ENCODE measurements at regions not wholly inside any gene's neighbourhood (a gene's known extent, or its start where the extent isn't known, plus 50 kb on each side); places are given as distances from the start of the nearest gene placed in this dataset.

DNA sequence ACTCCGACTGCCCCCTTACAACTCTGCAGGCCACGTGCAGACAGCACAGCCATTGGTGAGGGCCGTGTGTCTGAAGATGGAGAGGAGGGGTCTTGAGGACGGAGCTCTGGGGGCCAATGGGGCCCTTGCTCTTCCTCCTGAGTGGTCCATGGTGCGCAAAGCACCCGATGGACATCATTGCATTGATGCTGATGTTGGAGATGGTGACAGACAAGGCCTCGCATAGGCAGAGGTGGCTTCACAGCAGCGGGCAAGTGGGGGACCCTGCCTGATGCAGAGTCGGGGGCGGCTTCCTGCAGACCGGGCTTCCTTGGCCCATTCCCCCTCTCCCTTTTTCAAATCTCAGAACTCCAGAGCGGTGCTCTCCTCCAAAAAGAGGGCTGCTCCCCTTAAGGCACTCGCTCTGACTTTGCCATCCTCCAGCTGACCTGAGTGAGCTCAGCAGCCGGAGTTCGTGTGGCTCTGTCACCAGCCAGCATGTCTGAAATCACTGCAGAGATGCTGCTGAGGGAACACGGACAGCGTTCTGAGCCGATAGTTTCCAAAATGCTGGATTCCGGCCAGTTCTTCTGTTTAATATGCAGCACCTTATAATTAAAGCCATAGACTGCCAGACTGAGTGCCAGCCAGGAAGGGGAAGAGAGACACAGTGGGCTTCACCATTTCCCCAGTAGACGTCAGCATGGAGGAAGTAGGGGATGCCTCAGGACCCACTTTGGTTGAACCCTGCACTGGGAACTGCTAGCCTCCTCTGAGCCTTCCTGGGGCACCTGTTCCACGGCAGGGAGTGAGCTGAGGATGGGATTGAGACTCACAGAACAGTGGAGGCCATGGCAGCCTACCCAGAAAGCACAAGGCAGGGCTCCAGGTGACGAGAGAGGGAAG is 278.2 kb downstream of the BRD1 start:
- DNase-seq (ENCODE audit: low read depth, low spot score), result no peak

DNA sequence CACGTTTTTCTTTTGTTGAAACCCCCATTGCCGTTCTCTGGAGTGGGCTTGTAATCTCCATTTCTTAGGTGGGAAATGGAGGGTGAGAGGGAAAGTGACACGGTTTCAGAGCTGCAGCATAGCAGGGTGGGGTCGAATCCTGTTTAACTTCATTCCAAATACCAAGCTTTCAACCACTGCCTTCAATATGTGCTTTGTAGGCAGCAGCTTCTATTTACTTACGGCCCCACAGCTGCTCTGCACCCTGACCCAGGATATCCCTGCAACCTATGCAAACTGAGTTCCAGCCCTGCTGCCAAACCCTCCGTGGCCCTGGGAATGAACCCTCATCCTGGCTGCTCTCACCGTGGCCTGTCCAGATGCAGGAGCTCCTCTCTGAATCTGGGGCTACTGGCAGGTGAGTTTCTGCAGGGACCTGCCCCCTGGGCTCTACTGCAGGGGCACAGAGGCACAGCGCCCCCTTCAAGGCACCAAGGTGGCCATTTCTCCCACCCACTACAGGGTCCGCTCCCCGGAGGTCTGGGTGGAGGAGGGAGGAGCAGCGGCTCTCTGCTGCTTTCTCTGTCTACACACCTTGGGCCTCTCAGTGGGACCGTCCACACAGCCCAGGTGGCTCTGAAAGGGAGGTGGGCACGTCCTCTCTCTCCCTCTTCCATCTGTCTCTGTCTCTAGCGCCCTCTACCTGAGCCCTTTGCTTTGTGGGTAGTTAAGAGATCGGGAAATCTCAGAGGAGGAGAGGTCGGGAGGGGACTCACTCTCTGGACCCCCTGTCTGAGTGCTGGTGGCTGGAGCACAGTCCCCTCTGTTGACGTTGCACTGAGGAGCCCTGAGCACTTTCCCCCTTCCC is 279.1 kb downstream of the BRD1 start:
- no peak for DNase-seq (ENCODE audit: low read depth, low spot score)

DNA sequence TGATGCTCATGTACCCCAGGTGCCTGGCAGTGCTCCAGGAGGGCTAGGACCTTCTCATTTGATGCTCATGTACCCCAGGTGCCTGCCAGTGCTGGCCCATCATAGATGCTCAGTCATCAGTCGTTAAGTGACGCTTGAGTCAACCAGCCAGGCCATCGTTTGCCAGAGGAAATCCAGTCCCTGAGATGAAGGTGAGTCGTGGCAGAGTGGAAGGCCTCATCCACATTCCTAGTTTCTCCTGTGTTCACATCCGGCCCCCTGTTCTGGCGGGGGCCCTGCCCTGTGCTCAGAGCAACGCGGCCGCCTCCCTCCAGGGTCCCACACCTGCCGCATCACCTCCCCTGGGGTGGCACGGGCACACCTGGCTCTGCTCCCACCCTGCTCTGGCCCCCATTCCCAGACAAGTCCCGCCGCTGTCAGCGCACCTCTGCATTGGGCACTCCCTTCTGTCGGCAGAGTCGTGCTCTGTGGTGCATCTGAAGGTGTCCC is 279.9 kb downstream of the BRD1 start:
- DNase-seq (ENCODE audit: low read depth, low spot score), result no peak

DNA sequence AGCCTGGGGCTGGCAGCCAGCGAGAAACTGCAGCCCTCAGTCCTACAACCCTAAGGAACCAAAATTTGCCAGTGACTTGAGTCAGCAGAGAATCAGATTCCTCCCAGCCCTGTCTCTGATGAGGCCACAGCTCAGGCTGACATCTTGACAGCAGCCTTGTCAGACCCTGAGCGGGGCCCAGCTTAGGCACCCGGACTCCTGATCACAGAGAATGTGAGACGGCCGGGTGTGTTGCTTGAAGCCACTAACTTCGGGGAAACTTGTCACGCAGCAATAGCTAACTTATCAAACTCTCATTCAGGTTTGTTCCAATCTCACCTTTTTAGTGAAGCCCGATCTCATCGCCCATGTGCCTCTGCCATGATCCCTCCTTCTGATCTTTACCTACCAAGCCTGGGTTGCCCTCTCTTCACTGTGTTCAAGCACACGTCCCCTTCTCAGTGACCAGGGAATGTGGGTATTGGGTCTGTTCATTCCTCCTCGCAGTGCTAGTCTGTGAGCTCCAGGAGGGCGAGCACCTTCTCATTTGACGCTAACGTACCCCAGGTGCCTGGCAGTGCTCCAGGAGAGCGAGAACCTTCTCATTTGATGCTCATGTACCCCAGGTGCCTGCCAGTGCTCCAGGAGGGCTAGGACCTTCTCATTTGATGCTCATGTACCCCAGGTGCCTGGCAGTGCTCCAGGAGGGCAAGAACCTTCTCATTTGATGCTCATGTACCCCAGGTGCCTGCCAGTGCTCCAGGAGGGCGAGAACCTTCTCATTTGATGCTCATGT is 280.7 kb downstream of the BRD1 start:
- DNase-seq (ENCODE audit: low read depth, low spot score), result no peak

DNA sequence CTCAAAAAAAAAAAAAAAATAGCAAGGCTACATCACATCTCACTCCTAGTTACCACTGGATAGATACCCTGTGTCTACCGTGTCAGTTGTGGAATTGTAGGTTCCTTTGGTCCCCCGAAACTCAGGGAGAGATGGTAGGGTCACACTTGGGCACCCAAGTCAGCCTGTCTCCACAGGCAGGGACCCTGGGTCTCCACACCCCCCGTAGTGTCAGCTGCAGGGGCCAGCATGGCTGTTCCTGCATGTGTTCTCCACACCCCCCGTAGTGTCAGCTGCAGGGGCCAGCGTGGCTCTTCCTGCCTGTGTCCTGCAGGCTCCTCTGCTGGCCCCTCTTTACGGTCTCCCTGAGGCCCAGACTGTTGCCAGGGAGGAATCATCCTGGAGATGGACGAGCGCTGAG is 282.1 kb downstream of the BRD1 start:
- DNase-seq (ENCODE audit: low read depth, low spot score), result no peak

DNA sequence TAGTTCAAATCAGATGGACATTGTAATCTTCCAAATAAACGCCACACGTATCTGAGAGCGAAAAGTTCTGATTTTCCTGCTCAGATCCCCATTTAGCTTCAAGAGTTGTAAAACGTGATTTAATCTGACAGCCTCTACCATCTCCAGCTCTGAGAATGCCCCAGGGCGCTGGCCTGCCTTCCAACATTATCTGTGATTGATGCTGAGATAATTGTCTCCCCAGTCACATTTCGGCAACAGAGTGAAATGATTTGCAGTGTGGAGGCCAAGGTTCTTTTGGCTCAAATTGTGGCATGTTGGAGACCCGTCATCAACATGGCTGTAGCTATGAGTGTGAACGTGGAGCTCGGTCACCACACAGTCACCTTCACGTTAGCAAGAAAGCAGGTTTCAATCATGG is 283.4 kb downstream of the BRD1 start:
- DNase-seq (ENCODE audit: low read depth, low spot score), result no peak

DNA sequence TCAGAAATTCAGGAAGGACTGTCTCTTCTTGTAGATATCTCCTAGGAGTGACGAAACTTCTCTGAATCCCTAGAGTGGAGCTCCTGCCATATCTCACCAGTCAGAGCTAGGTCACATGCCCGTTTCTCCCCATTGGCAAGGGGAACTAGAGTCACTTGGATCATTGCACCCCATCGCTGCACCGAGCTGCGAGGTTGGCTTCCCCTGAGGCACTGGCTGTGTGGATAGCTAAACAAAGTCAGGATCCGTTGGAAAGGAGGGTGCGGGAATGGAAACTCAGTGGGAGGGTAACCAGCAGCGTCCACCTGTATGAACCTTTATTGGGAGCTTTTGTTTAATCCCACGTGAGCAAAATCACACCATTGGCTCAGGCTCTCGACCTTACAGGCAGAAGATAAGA is 283.8 kb downstream of the BRD1 start:
- no peak for DNase-seq (ENCODE audit: low read depth, low spot score)

DNA sequence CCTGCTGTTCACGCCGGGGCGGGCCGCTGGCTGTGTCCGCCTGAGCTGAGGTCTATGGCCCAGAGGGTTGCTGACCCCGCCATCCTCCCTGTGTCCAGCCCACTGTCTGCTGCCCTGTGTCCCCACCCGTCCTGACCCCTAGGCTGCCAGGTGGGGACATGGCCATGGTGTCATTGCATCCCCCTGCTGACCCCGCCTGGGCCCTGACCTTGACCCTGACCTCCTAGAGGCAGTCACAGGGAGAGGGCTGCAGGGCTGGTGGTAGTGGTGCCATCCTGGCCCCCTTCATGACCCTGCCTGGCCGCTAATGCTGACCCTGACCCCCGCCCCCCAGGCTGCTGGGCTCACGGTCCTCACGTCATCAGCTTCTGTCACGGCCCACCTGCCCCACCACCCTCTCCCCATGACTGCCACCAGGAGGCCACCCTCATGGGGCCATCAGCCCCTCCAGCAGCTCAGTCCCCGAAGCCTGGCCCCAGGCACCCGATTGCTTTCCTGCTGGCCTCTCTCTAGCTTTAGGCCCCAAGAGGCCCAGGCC is 285.9 kb downstream of the BRD1 start:
- no peak for DNase-seq (ENCODE audit: low read depth, low spot score)

DNA sequence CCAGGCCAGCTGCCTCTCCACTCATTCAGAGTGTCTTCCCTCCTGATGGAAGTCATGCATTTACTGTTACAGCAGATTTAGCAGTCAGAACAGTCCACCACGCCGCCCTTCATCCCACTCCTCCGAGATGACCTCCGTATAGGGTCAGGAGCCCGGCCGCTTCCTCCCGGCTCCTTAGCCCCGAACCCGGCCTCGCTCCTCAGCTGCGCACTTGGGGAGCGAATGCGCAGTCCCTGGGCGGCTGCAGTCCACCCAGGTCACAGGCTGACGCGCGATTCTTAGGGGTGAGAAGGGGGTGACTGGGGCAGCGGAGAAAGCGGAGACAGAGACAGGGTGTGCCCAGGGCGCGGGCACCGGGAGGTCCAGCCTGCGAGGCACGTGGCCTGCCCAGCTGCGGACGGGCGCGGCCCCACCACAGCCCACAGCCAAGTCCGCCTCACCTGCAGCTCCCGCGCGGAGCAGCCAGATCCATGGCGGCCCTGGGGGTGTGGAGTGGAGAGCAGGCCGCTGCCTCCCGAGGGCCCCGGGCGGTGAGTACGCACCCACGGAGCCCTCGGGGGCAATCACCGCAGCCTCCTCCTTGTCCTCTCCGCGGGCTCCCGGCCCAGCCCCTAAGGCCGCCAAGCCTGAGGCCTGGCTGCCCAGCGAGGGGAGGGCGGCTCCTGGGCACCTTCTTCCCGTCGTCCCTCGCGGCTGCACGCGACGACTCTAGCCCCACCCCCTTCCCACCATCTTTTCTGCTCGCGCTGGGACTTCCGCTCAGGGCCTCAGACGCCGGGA is 286.6 kb downstream of the BRD1 start:
- DNase-seq (ENCODE audit: low read depth, low spot score), result no peak

DNA sequence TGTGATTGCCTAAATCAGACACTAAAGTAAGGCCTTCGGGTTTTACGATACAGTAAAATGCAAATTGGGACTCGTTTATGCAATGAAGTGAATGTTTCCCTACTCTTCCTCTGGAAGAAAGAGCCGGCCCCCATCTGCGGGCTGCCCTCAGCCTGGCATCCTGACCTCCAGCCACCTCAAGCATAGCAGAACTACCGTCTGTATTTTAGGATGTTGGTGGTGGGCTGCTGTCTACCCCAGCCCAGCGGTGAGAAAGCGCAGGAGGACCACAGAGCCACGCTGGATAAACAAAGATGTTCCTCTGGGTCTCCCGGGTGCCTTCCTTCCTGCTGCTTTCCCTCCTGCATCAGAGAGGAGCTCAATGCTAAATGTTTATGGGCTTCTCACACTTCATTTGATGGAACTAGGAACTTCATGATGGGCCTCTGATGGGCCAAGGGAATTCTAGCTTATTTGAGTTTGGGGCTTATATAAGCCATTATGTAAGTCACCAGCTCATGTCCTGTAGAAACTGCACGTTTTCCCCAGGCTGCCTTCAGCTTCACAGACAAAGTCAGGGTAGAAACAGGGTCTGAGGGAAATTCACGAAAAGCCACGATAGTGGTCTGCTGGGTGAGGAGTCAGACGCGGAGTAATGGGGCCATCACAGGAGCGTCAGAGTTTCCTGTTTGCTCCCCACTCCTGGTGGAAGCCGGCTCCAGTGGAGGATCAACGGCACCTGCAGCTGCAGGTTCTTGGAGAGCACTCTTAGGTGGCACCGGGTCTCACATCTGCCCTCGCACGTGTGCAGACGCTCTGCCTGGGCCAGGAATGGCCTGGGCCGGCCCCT is 287.4 kb downstream of the BRD1 start:
- DNase-seq (ENCODE audit: low read depth, low spot score), result no peak

DNA sequence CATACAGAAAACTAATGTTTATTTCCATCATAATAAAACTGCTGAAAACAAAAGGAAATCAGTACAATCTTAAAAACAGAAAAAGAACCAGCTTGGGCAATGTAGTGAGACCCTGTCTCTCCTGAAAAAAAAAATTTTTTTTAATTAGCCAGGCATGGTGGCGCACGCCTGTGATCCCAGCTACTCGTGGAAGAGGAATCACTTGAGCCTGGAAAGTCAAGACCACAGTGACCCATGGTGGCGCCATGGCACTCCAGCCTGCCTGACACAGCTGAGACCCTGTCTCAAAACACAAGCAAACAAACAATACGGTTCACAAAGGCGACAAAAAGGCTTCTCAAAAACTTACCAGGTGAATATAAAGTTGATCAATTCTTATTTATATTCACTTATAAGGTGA is 289.7 kb downstream of the BRD1 start:
- no peak for DNase-seq (ENCODE audit: low read depth, low spot score)

DNA sequence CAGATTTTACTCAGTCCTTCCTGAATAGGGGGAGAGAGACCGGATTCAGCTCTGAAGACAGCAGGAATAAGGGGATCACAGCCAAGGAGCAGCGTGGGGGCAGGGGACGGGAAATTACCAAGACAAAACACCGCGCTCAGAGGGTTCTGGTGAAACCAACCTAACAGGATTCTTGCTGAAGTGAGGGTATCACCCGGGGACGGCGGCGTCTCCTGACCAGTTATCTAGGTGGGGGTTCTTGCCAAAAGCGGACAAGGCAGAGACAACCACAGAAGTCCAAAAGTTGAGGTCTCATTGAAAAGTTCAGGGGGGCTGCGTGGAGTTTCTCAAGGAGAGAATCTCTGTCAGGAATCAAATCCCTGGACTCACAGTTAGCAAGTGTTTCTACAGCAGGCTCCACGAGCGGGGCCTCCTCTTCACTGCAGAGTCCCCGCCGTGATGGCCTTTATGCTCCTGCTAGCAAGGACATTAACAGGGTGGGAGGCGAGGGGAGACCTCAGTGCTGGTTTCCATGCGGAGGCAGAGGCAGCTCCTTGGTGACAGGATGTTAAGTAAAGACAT is 291.0 kb downstream of the BRD1 start:
- no peak for DNase-seq (ENCODE audit: low read depth, low spot score)

DNA sequence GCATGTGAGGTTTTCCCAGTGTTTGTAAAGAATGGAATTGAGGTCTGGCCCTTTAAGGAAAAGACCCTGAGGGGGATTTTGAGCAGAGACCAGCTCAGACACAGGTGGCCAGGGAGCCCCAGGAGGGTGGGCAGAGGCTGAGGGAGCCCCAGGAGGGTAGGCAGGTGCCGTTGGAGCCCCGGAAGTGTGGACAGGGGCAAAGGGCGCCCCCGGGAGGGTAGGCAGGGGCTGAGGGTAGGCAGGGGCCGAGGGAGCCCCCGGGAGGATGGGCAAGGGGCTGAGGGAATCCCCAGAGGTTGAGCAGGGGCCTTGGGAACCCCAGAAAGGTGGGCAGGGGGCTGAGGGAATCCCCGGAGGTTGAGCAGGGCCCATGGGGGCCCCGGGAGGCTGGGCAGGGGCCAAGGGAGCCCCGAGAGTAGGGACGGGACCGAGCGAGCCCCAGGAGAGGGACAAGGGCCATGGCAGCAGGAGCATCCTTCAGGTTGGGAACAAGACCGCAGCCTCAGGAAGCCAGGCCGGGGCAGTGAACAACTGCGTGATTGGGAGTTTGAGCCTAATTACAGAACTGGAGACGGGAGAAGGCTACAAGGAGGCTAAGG is 292.0 kb downstream of the BRD1 start:
- DNase-seq (ENCODE audit: low read depth, low spot score), result no peak

DNA sequence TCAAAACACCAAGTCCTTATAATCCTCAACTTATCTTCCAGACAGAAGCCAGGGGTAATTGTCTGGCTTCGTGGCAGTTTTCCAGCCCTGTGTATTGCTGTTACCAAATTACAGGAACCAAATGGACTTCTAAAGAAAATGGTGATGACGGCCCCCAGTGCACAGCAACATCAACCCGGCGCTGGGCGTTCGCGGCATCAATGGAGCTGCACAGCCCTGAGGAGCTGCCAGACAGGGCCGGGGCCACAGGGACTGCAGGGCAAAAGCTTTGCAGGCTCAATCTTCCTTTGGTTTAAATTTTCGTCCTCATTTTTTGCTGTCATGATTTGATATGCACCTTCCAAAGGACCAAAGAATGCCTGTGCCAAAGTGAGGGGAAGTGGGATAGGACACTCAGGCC is 292.5 kb downstream of the BRD1 start:
- DNase-seq (ENCODE audit: low read depth, low spot score), result no peak

DNA sequence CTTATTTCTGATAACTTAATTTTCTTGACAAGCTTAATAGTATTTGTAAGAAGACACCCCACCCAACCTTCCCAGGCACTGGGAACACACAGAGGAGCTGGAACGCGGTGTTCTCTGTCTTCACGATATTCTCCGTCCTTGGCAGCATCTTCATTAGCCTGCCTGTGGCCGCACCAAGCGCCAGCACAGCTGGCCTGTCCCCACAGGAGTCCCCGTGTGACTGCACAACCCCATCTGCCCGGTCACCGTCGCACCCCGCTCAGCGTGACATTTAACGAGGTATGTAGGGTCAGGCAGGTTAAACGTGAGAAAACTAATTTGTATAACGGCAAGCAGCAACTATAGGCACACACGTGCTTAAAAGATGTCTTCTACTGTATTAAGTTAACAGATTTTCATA is 293.3 kb downstream of the BRD1 start:
- DNase-seq (ENCODE audit: low read depth, low spot score), result no peak

DNA sequence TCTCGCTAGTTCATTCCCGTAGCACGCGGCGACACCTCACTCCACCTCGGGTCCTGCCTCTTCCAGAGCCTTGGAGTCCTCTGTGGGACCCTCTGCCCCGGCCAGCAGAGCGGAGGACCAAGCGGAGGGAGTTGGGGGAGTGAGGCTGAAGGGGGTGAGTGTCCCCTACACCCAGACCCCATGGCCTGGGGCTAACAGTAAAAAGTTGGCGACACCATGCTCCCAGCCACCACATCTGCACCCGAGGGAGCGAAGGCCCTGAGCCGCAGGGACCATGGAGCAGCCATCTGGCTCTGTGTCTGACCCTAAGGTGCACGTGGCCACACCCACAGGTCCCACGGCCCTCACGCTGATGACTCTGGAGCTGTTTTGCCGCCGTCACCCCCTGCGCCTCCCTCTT is 293.8 kb downstream of the BRD1 start:
- DNase-seq (ENCODE audit: low read depth, low spot score), result no peak

DNA sequence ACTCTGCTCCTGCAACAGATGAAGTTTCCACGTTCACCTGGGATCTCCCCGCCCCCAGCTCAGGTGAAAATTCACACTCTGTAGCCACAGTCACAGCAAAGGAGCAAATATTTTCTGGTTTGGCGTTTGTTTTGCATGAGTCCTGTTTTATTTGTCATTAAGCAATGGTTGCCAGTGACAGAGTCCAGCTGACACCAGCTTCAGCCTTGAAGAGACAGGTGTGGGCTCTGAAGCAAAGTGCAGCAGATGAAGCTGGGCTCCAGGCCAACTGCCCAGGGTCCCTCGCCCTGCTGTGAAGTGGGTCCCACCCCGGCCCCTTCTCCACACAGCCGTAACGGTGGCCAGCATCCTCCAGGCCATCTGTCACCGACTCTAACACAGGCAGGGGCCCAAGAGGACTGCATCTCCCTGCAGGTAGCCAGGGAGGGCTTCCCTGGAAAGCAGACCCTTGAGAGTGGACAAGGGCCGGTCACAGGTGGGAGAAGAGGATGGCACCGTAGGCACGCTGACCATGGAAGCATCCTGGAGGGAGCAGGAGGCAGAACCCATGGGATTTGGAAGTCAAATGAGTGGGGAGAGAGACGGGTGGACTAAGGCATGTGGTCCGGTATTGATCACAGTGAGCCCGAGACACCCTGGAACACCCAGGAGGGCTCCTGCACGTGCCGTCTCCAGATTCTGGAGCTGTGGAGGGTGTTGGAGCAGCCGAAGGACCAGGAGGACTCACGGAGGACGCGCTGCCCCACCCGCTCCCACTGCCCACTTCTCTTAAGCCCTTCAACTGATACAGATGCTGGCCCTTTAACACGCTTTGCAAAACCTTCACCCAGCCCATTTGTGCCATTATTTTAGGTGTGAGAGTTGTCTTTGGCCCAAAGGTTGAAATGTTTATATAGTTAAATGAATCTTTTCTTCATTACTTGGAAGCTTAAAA is 294.5 kb downstream of the BRD1 start:
- DNase-seq (ENCODE audit: low read depth, low spot score), result no peak

DNA sequence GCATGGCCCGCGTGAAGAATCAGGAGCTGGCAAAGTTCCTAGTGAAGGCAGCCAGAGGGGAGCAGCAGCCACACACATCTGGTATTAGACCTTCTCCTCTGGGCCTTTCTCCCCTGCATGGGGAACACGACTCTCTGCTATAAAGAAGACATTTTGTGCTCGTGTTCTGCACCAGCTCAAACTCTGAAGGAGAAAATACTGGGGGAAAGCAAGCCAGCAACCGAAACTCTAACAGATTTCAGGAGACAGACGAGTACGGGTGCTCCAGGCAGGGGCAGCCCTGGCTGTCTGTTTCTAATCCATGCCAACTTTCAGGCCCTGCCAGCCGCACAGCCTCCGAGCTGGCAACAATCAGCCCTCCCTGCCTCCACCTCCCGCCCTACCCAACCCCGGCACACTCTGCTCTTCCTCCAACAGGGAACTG is 296.3 kb downstream of the BRD1 start:
- DNase-seq (ENCODE audit: low read depth, low spot score), result no peak
